ENCODE measurements at regions not wholly inside any gene's neighbourhood (a gene's known extent, or its start where the extent isn't known, plus 50 kb on each side); places are given as distances from the start of the nearest gene placed in this dataset.
"Not testable (repeated sequence)": the region's sequence is repeated elsewhere in the genome, so short reads cannot be mapped to it uniquely, and the experiment has no call there.

GRCh38 chr16:27639561-27640276 lies 89.8 kb downstream of the KATNIP start:
- DNase-seq = peak; percentile 82

DNA sequence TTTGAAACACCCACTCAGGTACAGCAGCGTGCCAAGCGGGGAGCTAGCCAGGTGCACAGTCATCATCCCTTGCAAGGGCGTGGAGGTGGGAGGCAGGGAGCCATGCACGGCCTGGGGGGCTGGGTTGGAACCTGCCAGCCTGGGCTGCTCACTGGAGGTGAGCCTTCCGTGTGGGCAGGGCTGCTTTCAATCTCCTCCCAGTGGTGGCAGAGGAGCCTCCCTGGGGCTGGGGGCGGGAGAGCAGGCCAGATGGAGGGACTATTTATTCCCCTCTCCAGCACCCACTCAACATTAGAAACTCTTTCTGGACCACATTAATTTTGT lies 90.3 kb downstream of the KATNIP start:
- no peak for DNase-seq

- no peak for DNase-seq
Measured at GRCh38 chr16:27641260-27641659, 91.3 kb downstream of the KATNIP start.

DNA sequence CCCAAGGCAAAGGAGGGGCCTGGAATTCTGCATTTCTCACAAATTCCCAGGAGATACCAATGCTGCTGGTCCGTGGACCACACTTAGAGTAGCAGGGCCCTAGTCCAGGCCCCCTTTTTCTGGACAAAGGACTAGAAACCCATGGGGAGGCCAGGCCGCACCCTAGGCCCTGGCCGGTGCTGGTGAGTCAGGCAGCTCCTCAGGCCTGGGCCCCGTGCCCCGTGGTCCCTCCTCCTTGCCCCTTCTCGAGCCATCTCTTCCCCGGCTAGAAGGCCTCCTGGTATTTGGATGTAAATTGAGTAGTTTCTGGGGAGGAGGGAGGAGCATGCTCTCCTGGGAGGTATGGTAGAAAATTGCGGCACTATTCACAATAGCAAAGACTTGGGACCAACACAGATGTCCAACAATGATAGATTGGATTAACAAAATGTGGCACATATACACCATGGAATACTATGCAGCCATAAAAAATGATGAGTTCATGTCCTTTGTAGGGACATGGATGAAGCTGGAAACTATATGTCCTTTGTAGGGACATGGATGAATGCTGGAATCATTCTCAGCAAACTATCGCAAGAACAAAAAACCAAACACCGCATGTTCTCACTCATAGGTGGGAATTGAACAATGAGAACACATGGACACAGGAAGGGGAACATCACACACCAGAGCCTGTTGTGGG lies 91.9 kb downstream of the KATNIP start:
- DNase-seq = not testable (repeated sequence)

DNA sequence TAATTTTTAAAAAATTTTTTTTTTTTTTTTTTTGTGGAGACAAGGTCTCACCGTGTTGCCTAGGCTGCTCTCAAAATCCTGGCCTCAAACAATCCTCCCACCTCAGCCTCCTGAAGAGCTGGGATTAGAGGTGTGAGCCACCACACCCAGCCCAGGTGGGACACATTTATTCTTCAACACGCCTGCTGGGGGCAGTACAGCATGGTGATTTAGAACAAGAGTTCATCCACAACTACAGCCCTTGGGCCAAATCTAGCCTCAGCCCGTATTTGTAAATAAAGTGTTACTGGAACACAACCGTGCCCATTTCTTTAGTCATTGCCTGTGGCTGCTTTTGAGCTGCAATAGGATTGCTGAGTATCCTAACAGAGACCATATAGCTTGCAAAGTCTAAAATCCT lies 92.8 kb downstream of the KATNIP start:
- DNase-seq = peak; percentile 64

GRCh38 chr16:27644165-27644564 lies 94.2 kb downstream of the KATNIP start:
- no peak for DNase-seq

DNA sequence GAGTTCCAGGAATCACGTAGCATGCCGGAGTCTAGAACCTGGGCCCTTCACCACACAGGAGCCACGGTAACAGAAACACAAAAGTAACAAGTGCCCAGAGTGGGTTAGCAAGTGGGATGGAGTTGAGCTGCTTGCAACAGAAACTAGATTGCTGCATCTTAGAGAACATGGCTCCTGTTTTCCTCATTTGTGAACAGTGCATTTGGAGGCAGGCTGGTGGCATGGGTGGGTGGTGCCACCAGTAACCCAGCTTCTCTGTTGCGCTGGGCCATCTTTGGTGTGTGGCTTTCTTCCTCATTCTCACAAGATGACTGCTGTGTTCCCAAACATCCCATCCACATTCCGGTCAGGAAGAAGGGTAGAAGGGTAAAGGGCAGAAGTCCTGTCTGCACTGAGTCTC lies 95.5 kb downstream of the KATNIP start:
- no peak for DNase-seq

- DNase-seq = peak; percentile 24
Measured at GRCh38 chr16:27646806-27647205, 96.9 kb downstream of the KATNIP start.

DNA sequence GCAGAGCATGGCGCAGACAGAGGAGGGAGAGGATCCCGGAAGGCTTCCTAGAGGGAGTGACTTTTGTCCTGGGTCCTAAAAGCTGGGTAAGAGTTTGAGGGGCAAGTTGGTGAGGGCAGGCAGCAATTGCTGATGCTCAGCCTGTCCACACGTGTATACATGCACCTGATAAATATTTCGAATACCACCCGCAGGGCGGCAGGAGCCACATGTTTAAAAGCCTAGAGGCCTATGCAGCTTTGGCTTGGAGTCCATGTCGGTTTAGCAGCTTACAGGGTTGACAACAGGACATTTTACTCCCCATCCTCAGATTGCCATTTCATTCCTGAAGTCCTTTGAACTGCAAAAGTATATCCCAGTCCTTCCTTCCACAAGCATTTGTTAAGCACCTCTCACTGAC lies 99.1 kb downstream of the KATNIP start:
- no peak for DNase-seq

GRCh38 chr16:27650073-27650701 lies 100.2 kb downstream of the KATNIP start:
- DNase-seq = peak; percentile 12

GRCh38 chr16:27651301-27651700 lies 101.4 kb downstream of the KATNIP start:
- no peak for DNase-seq

GRCh38 chr16:27657811-27658210 lies 107.9 kb downstream of the KATNIP start:
- DNase-seq = no peak

DNA sequence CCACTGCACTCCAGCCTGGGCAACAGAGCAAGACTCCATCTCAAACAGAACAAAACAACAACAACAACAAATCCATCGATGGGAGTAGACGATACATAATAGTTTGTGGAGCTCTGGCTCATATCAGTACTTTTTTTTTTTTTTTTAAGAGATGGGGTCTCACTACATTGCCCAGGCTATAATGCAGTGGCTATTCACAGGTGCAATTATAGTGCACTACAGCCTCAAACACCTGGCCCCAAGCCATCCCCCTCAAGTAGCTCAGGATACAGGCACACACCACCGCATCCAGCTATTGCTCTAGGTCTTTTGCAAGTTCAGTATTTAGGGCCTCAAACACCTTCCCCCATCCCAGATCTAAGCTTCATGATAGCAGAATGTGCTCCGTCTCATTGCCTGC lies 110.6 kb downstream of the KATNIP start:
- no peak for DNase-seq

- DNase-seq = not testable (repeated sequence)
Measured at GRCh38 chr16:27663235-27663634, 113.3 kb downstream of the KATNIP start.

GRCh38 chr16:27665881-27666280 lies 115.9 kb downstream of the KATNIP start:
- DNase-seq = no peak

DNA sequence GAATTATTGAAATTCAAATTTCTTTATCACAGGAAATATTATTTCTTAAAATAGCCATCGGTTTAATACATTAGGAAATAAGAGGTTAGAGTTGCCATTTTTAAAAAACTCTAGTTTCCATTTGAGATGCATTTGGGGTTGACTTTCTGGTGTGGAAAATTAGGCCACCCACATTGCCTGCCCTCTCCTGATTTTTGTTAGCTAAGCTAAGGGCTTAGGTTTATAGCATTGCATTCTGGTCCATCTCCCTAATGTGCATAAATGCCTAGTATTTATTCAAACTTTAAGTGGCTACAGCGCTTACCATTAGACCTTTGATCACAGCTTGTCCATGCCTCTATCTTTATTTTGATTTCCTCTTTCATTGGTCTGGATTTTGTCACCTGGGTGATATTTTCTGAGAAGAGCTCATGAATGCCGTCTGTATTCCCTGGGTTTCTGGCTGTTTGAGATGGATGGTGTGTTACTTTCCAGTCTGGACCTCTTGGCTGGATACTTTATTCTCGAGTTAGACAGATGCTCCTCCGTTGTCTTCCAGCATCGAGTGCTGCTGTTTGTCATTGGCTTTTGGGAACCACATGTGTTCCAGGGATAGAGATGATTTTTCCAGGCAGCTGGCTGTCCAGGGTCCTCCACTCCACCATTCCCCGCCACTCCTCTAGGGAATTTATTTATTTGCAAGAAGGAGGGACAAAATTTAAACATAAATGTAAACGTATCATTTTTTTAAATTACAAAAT lies 120.3 kb downstream of the KATNIP start:
- DNase-seq = no peak

- no peak for DNase-seq
Measured at GRCh38 chr16:27671410-27671809, 121.5 kb downstream of the KATNIP start.

- DNase-seq = peak; percentile 58
Measured at GRCh38 chr16:27676839-27677238, 126.9 kb downstream of the KATNIP start.

GRCh38 chr16:27677263-27677662 lies 127.3 kb downstream of the KATNIP start:
- DNase-seq = peak; percentile 67

DNA sequence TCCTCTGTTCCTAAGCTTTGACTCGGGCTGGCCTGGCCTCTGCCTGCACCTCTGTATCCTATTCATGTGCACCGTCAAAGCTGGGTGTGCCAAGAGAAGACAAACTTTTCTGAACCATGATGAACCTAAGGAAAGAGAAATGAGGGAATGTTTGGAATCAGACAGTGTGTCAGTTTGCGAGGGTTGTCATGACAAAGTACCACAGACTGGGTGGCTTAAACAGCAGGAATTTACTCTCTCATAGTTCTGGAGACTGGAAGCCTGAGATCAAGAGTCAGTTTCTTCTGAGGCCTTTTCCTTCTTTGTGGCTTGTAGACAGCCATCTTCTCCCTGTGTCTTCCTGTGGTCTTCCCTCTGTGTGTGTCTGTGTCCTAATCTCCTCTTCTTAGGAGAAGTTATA lies 129.0 kb downstream of the KATNIP start:
- no peak for DNase-seq

GRCh38 chr16:27679899-27680298 lies 130.0 kb downstream of the KATNIP start:
- no peak for DNase-seq

DNA sequence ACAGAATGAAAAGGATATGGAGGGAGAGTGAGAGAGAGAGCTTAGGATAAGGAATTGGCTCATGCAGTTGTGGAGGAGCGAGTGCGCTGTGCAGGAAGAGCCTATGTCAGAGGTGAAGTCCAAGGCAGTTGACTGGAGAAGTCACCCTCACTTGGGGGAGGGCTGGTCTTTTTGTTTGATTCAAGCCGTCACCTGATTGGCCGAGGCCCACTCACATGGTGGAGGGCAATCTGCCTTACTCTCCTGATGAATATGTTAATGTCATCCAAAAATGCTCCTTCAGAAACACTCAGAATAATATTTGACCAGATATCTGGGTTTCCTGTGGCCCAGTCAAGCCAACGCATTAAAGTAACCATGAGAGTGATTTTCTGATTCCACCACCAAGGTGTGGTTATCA lies 131.7 kb downstream of the KATNIP start:
- no peak for DNase-seq

DNA sequence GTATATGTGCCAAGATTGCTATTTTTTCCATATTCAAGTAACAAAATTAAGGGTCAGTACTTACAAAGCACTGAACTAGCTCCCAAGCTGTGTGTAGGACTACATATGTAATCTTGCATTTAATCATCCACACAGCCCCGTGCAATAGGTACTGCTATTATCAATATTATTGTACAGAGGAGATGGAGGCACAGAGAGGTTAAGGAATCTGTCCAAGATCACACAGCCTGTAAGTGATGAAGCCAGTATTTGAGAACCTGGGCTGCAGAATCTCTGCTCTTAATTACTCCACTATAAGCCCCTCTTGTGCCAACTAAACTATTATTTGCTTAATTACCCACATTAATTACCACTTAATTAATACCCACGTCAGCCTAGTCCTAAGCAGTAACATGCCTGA lies 134.1 kb downstream of the KATNIP start:
- DNase-seq = no peak
